H1 (cell line): ENCODE measurements at regions not wholly inside any gene's neighbourhood (a gene's known extent, or its start where the extent isn't known, plus 50 kb on each side); places are given as distances from the start of the nearest gene placed in this dataset.

Experiments used
- CBX5 ChIP-seq: fragments of 300-800, 300-1000 bp; sonication (generic); IDR thresholded peaks from 2 replicates; pipeline ENCODE4 v1.7.1; 2016; ENCODE audit warnings: antibody characterized with exemption, low read length, low read depth
- CHD7 ChIP-seq: fragments of 300-600 bp; sonication (generic); IDR thresholded peaks from 2 replicates; pipeline ENCODE4 v1.7.1; 2012; ENCODE audit warnings: low read length, moderate library complexity, mild to moderate bottlenecking, inconsistent platforms; ENCODE audit not compliant: insufficient replicate concordance
- EP300 ChIP-seq, 2 experiments: IDR thresholded peaks; 1 replicate in 1 of 2; 2 replicates in 1 of 2; pipeline ENCODE4 v1.6.1; 2011 to 2012; ENCODE audit warnings: low read depth in 2 of 2, low read length in 2 of 2, mild to moderate bottlenecking in 2 of 2, borderline replicate concordance in 1 of 2, inconsistent platforms in 1 of 2, moderate library complexity in 1 of 2
- HDAC6 ChIP-seq: IDR thresholded peaks from one replicate; pipeline ENCODE4 v1.7.1; 2012; ENCODE audit warnings: low read depth, mild to moderate bottlenecking, inconsistent platforms, low read length, moderate library complexity
- JUN ChIP-seq: IDR thresholded peaks from 2 replicates; pipeline ENCODE4 v1.6.1; 2011; ENCODE audit warnings: low read depth, mild to moderate bottlenecking, improper control_type of control experiment, low read length
- RBBP5 ChIP-seq: IDR thresholded peaks from 2 replicates; pipeline ENCODE4 v1.7.1; 2012; ENCODE audit warnings: low read depth, mild to moderate bottlenecking, inconsistent platforms, low read length, moderate library complexity, borderline replicate concordance
- RFX5 ChIP-seq: IDR thresholded peaks from 2 replicates; pipeline ENCODE4 v1.6.1; 2011; ENCODE audit warnings: low read depth, low read length, improper control_type of control experiment, borderline replicate concordance
- SIN3A ChIP-seq, 2 experiments: IDR thresholded peaks in 1 of 2; conservative IDR thresholded peaks in 1 of 2; 2 replicates each; pipeline ENCODE4 v1.6.1; 2011 to 2012; ENCODE audit warnings: low read length in 2 of 2, improper control_type of control experiment in 1 of 2, low read depth in 1 of 2, mild to moderate bottlenecking in 1 of 2
- SIRT6 ChIP-seq: IDR thresholded peaks from one replicate; pipeline ENCODE4 v1.7.1; 2012; ENCODE audit warnings: low read length, inconsistent platforms
- SP1 ChIP-seq: IDR thresholded peaks from 2 replicates; pipeline ENCODE4 v1.6.1; 2011; ENCODE audit warnings: low read depth, low read length
- TBP ChIP-seq: IDR thresholded peaks from 2 replicates; pipeline ENCODE4 v1.6.1; 2011; ENCODE audit warnings: low read depth, low read length, improper control_type of control experiment

GRCh38 chr4:45063696-45064095 lies 337.3 kb upstream of the GNPDA2 start (continued):
- TF ChIP-seq CHD7: no peak
- TF ChIP-seq RFX5: no peak
- no peak for TF ChIP-seq JUN
- no peak for TF ChIP-seq TBP
- no peak for TF ChIP-seq SIRT6
- no peak for TF ChIP-seq EP300 (IDR thresholded peaks at IDR 0.05; ENCODE audit: borderline replicate concordance in 1 of 2, low read depth in 2 of 2, low read length in 2 of 2)
- TF ChIP-seq RBBP5: no peak
- no peak for TF ChIP-seq SIN3A (conservative IDR thresholded peaks at IDR 0.05 in 1 of 2, IDR thresholded peaks at IDR 0.05 in 1 of 2; ENCODE audit: low read depth in 1 of 2, low read length in 2 of 2)
- TF ChIP-seq SP1: no peak
- no peak for TF ChIP-seq HDAC6
- TF ChIP-seq CBX5: no peak
